ACHN (cell line): ENCODE measurements at regions not wholly inside any gene's neighbourhood (a gene's known extent, or its start where the extent isn't known, plus 50 kb on each side); places are given as distances from the start of the nearest gene placed in this dataset.

Source experiments
- DNase-seq: peaks from one replicate; pipeline ENCODE4 v3.0.0-alpha.2; 2015
- in situ Hi-C: cut with HindIII; loops from 2 replicates; pipeline ENCODE4 v1.10.0; 2017; ENCODE audit warnings: low sequenced_read_pairs, low pct_ligation_motif_present, low pct_unique_long_range_greater_than_20kb

DNA sequence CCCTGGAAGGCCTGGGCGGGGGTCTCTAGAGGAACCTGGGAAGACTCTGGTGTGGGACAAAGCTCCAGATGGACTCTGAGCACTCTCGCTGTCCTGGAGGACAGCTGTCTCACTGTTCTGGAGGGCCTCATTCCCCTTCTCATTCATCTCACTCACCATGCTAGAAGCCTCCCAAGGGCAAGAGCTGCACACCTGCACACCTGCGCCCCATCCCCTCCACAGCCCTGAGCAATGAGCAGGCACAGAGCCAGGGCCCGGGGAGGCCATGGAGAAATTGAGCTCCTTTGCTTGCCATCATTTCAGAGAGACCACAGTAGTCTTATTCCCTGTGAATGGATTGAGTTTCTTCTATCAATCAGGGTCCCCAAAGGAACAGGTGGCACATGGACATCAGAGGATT, 1168.5 kb downstream of the UQCRFS1 start:
- DNase-seq = no peak
- in situ Hi-C loops = no loop called here

GRCh38 chr19:28042516-28042915, 1170.4 kb downstream of the UQCRFS1 start:
- in situ Hi-C loops = no loop called here
- DNase-seq = no peak

- peak; percentile 67 for DNase-seq
- in situ Hi-C loops = no loop called here
Measured at GRCh38 chr19:28039677-28040381, 1173.1 kb downstream of the UQCRFS1 start.

GRCh38 chr19:28037186-28037585, 1175.8 kb downstream of the UQCRFS1 start:
- in situ Hi-C loops = no loop called here
- no peak for DNase-seq

- in situ Hi-C loops = no loop called here
- no peak for DNase-seq
Measured at GRCh38 chr19:28036486-28036885, 1176.5 kb downstream of the UQCRFS1 start.

DNA sequence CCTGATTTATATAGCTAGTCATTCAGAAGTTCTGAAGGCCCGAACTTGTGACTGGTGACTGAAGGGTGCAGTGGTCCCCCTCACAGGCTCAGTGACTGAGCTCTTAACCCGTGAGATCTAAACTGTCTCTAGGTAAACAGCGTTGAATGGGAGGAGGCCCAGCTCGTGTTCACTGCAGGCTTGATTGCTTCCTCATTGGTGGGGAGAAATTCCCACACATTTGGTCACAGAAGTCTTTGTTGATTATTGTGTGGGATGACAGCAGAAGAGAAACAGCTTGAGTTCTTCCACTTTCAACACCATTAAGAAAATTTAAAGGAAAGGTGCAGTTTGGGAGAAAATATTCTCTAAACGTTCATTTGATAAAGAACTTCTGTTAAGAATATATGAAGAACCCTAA, 1178.0 kb downstream of the UQCRFS1 start:
- in situ Hi-C loops = no loop called here
- no peak for DNase-seq

GRCh38 chr19:28028881-28029444, 1184.0 kb downstream of the UQCRFS1 start:
- in situ Hi-C loops = no loop called here

GRCh38 chr19:28027116-28027515, 1185.8 kb downstream of the UQCRFS1 start:
- DNase-seq = no peak
- in situ Hi-C loops = no loop called here

More at GRCh38 chr19:28028881-28029444, 1184.0 kb downstream of the UQCRFS1 start:
- no peak for DNase-seq

- DNase-seq = peak; percentile 54
- in situ Hi-C loops = no loop called here
Measured at GRCh38 chr19:28026636-28027035, 1186.3 kb downstream of the UQCRFS1 start.

DNA sequence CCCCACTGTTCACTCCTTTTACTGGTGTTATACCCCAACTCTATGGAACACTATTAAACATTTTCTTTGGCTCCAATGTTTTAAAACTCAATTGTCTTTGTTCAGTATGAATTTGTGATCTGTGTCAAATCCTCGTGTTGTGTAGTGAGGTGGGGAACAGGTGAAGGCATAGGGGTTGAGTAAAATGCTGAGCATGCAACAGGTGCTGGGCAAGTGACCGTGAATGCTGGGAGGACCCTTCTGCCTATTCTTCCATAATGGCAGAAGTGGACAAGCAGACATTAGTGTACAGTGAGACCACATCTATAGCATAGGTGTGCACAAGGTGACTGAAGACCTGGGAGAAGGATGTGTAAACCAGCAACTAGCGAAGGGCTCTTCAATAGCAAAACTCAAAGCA, 1188.0 kb downstream of the UQCRFS1 start:
- no peak for DNase-seq
- in situ Hi-C loops = no loop called here

DNA sequence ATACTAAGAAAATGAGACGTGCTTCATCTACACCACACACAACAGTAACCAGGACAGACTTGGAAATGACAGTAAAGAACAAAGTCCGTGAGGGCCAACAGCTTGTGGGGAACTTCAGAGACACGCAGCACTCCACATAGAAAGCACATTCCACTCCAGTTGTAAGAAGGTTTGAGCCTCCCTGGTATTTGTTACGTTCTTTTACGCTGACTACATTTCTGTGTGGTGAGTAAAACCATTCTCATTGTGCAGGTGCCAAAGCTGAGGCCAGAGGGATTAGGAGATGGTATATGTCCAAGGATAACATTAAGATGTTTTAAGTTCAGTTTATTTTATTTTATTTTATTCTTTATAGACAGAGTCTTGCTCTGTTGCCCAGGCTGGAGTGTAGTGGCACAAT, 1189.9 kb downstream of the UQCRFS1 start:
- peak; percentile 70 for DNase-seq
- in situ Hi-C loops = no loop called here

DNA sequence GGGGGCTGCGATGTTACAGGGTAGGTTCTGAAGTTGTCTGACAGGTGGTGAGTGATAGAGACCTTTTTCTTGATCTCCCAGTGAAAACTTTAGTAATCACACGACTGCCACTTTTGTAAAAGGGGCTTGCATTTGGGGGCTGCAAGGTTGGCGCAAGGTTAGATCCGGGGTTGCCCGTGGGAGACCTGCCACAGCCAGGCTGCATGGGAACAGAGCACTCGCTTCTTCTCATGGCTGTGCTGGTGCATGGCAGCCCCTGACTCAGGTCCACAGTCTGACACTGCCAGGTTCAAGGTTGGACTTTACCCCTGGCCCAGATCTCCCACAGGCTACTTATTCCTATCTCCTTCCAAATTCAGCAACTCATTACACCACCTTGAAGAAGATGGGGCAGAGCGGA, 1190.4 kb downstream of the UQCRFS1 start:
- no peak for DNase-seq
- in situ Hi-C loops = no loop called here

DNA sequence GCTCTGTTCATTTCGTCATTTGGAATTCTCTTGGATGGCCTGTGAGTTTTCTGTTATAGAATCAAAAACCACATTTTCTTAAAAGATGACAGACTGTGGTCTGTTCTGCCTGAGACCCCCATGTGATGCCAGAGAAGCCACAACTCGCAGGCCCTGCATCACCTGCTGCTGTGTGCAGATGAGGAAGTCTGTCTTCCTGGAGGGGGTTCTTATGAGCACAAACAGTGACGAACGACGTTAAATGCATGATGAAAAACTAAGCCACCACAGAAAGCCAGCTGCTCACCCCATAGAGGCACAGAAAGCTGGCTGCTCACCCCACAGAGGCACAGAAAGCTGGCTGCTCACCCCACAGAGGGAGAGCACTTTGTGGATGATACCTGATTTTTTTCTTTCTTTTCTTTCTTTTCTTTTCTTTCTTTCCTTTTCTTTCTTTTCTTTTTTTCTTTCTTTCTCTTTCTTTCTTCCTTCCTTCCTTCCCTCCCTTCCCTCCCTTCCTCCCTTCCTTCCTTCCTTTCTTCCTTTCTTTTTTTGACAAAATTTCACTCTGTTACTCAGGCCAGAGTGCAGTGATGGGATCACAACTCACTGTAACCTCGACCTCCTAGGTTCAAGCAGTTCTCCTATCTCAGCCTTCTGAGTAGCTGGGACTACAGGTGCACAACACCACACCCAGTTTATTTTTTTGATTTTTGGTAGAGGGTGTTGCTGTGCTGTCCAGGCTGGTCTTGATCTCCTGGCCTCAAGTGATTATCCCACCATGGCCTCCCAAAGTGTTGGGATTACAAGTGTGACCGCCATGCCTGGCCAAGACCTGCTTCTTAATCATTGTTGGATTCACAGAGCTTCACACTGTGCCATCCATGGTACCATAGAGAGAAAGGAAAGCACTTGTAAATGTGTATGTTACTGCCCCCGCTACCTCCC, 1191.4 kb downstream of the UQCRFS1 start:
- no peak for DNase-seq
- in situ Hi-C loops = no loop called here

DNA sequence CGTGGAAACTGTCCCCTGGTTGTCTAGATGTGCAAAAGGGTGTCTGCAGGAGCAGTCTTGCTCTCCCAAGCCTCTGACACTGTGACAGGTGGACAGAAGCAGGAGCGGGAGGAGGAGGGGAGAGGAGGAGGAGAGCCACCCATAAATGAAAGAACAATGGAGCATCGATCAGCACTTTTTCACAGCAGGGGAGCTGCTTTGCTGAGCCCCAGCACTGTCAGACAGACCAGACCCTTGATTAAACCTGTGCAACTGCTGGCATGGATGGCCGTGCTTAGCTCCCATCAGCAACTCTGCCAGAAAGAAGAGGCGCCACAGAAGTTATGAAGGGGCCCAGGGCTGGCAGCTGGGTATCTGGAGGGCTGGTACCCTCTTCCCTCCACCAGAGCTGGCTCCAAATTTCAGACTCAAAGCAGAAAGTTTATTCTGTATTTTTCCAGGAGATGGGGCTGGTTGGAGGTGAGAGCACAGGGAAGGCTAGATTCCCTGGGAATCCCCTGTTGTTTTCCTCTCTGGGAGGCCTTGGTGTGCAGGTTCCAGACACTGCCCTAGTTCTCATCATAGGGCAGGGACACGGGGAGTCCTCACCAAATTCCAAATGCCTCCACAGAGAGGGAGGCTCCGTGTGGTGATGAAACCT, 1192.2 kb downstream of the UQCRFS1 start:
- in situ Hi-C loops = no loop called here
- no peak for DNase-seq

GRCh38 chr19:28019901-28020300, 1193.0 kb downstream of the UQCRFS1 start:
- DNase-seq = no peak
- in situ Hi-C loops = no loop called here

- no peak for DNase-seq
Measured at GRCh38 chr19:28019371-28019770, 1193.6 kb downstream of the UQCRFS1 start.

DNA sequence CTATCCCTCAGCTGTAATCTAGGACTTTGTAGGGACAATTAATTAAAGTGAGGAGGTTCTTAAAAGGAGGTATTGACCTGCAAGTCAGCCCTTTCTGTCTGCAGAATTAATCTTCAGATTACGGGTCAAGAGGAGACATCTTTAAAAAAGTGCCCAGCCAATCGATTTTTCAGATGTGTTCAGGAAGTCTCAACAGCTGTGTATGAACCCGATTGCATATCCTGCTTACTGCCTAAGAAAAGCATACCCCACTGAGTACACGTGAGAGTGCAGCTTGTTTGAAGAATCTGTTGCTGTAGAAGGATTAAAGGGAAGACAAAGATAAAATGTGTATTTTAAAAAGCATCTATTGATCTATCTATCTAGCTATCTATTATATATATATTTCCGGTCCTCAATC, 1194.5 kb downstream of the UQCRFS1 start:
- no peak for DNase-seq
- in situ Hi-C loops = no loop called here

More at GRCh38 chr19:28019371-28019770, 1193.6 kb downstream of the UQCRFS1 start:
- in situ Hi-C loops = no loop called here

GRCh38 chr19:28014615-28015405, 1198.1 kb downstream of the UQCRFS1 start:
- DNase-seq = no peak
- in situ Hi-C loops = no loop called here
